ENCODE measurements at regions not wholly inside any gene's neighbourhood (a gene's known extent, or its start where the extent isn't known, plus 50 kb on each side); places are given as distances from the start of the nearest gene placed in this dataset.
A peak's percentile ranks its signal among the peaks of the same experiment; 100 is the strongest.
"Not testable (repeated sequence)": the region's sequence is repeated elsewhere in the genome, so short reads cannot be mapped to it uniquely, and the experiment has no call there.

DNA sequence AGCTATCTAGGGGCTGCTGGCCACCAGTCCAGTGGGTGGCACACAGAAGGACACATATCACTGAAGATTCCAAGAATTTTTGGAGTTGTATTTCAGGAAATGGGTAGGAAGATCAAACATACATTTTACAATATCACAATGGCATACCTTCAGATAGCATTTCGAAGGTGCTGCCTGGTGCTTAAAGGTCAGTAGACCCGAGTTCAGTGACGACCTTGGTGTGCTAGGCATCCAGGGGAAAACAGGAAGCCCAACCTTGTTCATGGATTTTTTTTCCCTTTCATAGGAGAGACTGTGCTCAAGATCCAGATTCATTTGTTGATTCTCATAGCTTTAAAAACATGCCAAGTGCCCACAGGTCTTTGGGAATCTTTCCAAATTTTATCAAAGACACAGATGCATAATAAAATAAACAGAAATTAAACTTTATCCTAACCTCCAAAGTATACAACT lies 51.0 kb upstream of the RCBTB2 start:
- no peak for DNase-seq (ENCODE audit: low spot score)

- DNase-seq (ENCODE audit: low spot score): peak; percentile 24
Measured at GRCh38 chr13:48585456-48585840, 52.6 kb upstream of the RCBTB2 start.

DNA sequence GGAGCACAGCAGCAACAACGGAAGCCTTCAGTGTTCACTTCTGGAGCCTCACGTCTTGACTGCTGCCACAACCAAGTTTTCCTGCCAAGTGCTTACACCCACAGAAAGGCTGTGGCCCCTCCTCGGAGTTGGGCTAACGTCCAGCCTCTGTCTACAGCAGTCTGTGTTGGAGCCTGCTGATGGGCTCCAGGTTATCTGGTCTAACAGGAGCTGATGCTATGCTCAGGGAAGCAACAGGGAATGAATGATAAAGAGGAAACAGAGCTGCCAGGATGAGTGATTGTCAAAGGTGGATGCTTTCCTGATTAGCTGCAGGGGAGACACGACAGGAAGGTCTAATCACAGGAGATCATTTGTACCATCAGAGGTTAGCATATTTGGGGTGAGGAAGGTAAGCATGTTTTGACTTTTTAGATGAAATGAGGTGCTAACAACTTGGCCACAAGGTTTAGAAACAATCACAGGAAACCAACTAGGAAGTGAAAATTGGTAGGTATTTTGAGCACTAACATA lies 53.8 kb upstream of the RCBTB2 start:
- DNase-seq (ENCODE audit: low spot score): no peak

GRCh38 chr13:48588120-48588519 lies 55.2 kb upstream of the RCBTB2 start:
- DNase-seq (ENCODE audit: low spot score): no peak

DNA sequence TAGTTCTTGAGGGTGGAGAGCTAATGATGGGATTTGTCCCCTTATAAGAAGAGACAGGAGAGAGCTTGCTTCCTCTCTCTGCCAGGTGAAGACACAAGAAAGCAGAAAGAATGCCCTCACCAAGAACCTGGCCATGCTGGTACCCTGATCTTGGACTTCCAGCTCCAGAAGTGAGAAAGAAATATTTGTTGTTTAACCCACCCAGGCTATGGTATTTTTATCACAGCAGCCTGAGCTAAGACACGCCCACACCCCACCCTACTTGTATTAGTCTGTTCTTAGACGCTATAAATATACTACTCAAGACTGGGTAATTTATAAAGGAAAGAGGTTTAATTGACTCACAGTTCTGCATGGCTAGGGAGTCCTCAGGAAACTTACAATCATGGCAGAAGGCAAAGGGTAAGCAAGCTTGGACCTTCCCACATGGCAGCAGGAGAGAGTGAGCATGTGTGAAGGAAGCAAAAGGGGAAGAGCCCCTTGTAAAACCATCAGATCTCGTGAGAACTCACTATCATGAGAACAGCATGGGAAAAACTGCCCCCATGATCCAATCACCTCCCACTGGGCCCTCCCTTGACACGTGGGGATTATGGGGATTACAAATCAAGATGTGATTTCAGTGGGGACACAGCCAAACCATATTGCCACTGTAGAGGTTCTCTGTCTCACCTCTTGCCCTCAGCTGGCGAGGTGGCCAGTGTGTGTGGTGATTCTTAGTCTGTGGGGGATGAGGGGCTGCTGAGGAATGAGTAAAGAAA lies 57.4 kb upstream of the RCBTB2 start:
- DNase-seq (ENCODE audit: low spot score): no peak

GRCh38 chr13:48591124-48591872 lies 58.4 kb upstream of the RCBTB2 start:
- DNase-seq (ENCODE audit: low spot score): not testable (repeated sequence)

DNA sequence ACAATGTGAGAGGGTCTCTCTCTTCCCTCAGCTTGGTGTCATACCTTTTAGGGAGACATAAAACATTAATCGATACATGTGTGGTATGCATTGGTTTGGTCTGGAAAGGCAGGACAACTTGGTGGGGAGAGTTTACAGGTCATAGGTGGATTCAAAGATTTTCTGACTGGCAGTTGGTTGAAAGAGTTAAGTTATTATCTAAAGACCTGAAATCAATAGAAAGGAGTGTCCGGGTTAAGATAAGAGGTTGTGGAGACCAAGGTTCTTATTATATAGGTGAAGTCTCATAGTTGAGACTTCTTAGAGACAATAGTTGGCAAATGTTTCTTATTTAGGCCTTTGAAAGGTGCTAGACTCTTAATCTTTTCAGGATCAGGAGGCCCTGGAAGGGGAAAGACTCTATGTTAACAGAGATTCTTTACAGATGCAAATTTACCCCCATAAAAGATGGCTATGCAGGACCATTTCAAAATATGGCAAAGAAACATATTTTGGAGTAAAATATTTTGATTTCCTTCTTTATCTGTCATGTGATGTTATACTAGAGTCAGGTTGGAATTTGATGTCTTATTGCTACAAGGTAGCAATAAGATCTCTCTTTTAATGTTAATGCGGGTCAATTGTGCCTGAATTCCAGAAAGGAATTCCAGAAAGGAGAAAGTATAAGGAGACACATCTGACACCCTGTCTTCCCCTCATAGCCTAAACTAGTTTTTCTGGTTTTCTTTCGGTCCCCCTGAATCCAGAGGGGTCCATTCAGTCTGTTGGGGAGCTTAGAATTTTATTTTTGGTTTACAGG lies 59.2 kb upstream of the RCBTB2 start:
- no peak for DNase-seq (ENCODE audit: low spot score)

GRCh38 chr13:48592688-48593049 lies 59.8 kb upstream of the RCBTB2 start:
- DNase-seq (ENCODE audit: low spot score): no peak

DNA sequence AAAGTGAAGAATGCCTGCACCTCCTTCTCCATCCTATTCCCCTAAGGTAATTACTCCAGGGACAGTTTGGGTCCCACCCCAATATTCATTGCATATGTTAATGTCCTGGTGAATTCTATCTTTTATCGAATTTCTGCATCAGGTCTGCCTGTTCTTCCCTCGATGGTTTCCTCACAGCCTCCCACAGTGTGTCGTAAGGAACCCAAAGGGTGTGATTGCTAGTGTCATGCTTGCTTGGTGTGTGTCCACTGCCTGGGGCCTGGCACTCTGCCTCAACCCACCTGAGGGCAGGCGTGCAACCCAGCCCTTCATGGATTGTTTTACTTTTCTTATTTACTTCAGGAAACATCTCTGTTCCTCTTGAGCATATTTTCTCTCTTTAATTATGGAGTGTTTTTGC lies 60.2 kb upstream of the CYSLTR2 start:
- no peak for DNase-seq (ENCODE audit: low spot score)

DNA sequence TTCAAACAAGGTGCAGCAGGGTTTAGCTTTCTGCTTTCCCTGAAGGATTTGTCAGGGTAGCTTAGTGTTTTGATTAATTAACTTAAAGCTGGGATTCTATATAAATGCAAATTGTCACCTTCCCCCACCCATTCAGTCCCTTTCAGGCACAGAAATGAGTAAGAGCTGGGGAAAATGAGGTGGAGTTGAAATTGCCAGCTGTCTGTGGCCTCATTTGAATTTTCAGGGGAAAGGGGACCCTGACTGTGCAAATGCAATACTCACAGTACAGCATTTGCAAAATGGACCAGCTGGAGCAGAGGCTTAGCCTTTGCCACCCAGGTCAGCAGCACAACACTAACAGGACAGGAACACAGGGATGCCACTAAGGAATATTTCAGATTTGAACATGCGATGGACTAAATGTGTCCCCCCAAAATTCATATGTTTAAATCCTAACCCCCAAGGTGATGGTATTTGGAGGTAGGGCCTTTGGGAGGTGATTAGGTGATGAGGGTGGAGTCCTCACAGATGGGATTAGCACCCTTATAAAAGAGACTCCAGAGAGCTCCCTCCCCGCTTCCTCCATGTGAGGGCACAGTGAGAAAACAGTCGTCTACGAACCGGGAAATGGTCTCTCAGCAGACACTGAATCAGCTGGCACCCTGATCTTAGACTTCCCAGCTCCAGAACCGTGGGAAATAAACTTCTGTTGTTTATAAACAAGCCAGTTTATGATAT lies 59.5 kb upstream of the CYSLTR2 start:
- no peak for DNase-seq (ENCODE audit: low spot score)

DNA sequence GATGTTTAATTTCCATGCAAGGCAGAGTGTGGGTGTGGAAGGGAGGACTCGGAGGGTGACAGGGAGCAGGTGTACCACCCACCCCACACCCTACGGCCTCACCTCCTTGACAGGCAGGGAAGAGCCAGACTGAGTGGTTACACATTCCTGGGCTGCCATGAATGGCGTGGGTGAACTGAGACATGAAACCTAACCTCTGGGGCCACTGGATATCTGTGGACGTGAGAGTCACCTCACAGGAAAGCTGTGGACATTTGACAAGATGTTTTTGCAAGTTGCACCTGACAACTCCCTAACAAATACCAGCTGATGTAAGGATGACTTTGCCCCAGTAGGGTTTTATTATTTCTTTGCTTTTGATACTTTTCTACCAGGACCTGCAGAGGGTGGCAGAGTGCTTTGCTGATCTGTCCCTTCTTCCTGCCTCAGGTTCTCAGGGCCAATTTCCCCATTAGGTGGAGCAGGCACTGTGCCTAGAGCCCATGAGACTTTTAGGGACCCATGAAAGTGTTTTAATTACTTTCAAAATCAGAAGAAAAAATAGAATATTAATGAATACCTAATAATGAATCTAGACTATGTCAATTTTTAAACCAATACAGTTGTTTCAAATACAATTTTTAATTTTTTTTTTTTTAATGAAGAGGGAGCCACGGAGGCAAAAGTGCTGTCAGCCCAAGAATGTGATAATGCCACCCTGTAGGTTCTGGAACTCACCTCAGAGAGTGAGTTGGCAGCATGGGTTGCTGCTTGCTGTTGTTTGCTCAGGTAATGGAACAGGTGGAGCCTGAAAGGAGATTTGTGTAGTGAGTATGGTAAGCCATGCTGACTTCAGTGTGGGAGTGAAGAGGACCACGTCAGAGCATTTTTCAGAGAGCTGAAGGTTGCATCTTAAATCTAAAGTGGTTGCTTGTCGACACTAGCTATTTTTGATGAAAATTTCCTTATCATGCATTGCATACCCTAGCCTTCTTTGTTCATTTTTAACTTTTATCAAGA lies 58.0 kb upstream of the CYSLTR2 start:
- peak; percentile 52 for DNase-seq (ENCODE audit: low spot score)

- DNase-seq (ENCODE audit: low spot score): no peak
Measured at GRCh38 chr13:48600374-48601364, 53.1 kb upstream of the CYSLTR2 start.

DNA sequence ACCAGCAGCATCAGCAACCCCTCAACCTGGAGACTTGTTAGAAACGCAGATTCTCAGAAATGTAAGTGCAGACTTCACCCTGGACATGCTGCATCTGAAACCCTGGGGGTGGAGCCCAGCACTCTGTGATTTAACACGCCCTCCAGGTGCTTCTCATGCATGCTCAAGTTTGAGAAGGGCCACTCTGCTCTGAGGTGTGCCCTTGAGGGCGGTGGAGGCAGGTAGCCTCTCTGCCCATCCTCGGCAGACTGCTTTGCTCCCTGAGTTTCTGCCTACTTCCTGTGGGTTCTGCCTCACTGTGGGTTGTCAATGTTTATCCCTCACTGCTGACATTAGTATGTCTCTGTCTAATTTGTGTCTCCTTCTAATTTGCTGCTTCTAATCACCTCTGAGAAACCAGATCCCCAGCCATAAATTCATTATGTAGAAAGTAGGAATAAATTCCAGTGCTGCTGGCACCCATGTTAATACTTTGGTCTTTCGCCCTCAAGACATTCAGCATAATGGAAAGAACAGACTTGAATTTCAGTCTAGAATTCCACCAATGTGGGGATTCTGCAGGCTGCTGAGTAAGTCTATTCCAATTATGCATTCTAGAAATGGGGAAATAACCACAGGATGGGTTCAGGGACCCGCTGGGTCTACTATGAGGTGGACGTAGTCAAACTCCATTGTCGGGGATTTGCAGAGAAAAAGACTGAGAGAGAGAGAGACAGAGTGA lies 51.3 kb upstream of the CYSLTR2 start:
- no peak for DNase-seq (ENCODE audit: low spot score)

DNA sequence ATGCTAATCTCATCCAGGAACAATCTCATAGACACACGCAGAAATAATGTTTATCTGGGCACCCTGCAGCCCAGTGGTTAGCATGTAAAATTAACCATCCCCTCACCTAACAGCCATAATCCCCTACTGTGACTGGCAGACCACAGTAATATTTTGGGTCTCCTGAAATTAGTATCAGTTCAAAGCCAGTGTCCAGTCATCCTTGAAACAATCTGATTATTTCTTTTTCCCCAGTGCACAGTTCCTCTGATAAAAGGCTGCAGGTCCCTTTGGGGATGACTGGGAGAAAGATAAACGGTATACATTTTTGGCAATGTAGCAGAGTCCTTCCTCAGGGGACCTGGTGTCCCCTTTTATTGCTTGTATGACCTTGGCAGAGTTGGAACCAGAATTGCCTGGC lies 50.4 kb upstream of the CYSLTR2 start:
- DNase-seq (ENCODE audit: low spot score): no peak

All from kidney capillary endothelial cell (primary cell).